HCT116 (cell line): ENCODE measurements at regions not wholly inside any gene's neighbourhood (a gene's known extent, or its start where the extent isn't known, plus 50 kb on each side); places are given as distances from the start of the nearest gene placed in this dataset.

Experiments used
- ATAC-seq: fragments of 200-7000 bp; cut with Tn5 transposase; 2 replicates; pipeline ENCODE4 v1.9.1; 2020; ENCODE audit warnings: mild to moderate bottlenecking, moderate library complexity
- BruUV-seq: library from RNA; stranded (reverse); fragments of 400-500 nt; replicated peaks from 2 replicates; lab custom pipeline; 2021; lab: Mats Ljungman, UMichigan
- CTCF ChIA-PET: fragments of 300-600 bp; sonication (Branson Sonifier 250); formaldehyde crosslinking; loops from one replicate; lab custom pipeline; 2021; ENCODE audit warnings: antibody characterized with exemption; lab: Charles Lee
- POLR2A ChIA-PET: fragments of 300-600, 350-600 bp; sonication (Branson Sonifier 250); formaldehyde crosslinking; loops from one replicate; lab custom pipeline; 2021; ENCODE audit warnings: antibody characterized with exemption; lab: Charles Lee
- RAD21 ChIA-PET, 2 experiments: fragments of 300-600 bp; sonication (Branson Sonifier 250); formaldehyde crosslinking; loops; one replicate each; lab custom pipeline; 2023; ENCODE audit warnings: low total read pairs in 2 of 2; ENCODE audit not compliant: uncharacterized antibody in 2 of 2, unreplicated experiment in 2 of 2, low non-redundant PET in 1 of 2; lab: Charles Lee
- DNase-seq: peaks from one replicate; pipeline ENCODE4 v3.0.0-alpha.2; 2010; ENCODE audit warnings: low read depth, low spot score
- H2AFZ ChIP-seq: fragments of 200-600 bp; shearing (Covaris generic), sonication (generic); 2 replicates; pipeline ENCODE4 v1.6.1; 2017; ENCODE audit warnings: low read depth, mixed run types, mixed read lengths, antibody characterized with exemption, low read length; ENCODE audit not compliant: poor library complexity, severe bottlenecking
- H3K27ac ChIP-seq: 2 replicates; pipeline ENCODE4 v1.5.1; 2012; ENCODE audit warnings: low read depth, low read length
- H3K27me3 ChIP-seq: fragments of 200-600 bp; sonication (generic); 2 replicates; pipeline ENCODE4 v1.6.1; 2016; ENCODE audit warnings: mixed run types, low read length, mixed read lengths; ENCODE audit not compliant: insufficient read depth
- H3K36me3 ChIP-seq, 2 experiments: fragments of 200-500 bp in 1 of 2; fragments of 200-600 bp in 1 of 2; sonication (Bioruptor generic) in 1 of 2; sonication (generic) in 1 of 2; 2 replicates each; pipeline versions ENCODE4 v1.5.1 to v1.6.1; 2014 to 2016; ENCODE audit warnings: low read length in 2 of 2, inconsistent platforms in 1 of 2, mixed read lengths in 1 of 2, mixed run types in 1 of 2; ENCODE audit not compliant: insufficient read depth in 2 of 2, control insufficient read depth in 1 of 2
- H3K4me1 ChIP-seq, 2 experiments: fragments of 200-600 bp in 1 of 2; sonication (generic) in 1 of 2; 2 replicates each; pipeline versions ENCODE4 v1.5.1 to v1.6.1; 2012 to 2017; ENCODE audit warnings: low read length in 2 of 2, inconsistent platforms in 1 of 2, mild to moderate bottlenecking in 1 of 2, mixed read lengths in 1 of 2, mixed run types in 1 of 2, moderate library complexity in 1 of 2; ENCODE audit not compliant: insufficient read depth in 2 of 2, control insufficient read depth in 1 of 2
- H3K4me2 ChIP-seq: fragments of 200-600 bp; sonication (generic); 2 replicates; pipeline ENCODE4 v1.6.1; 2017; ENCODE audit warnings: mixed run types, low read length, mixed read lengths
- H3K4me3 ChIP-seq, 2 experiments: fragments of 200-600 bp in 1 of 2; sonication (generic) in 1 of 2; replicated peaks in 1 of 2; 2 replicates each; pipeline ENCODE4 v1.5.1; 2011 to 2016; ENCODE audit warnings: low read length in 2 of 2, control low read depth in 1 of 2, low read depth in 1 of 2, mild to moderate bottlenecking in 1 of 2, mixed read lengths in 1 of 2, mixed run types in 1 of 2
- H3K79me2 ChIP-seq: fragments of 200-600 bp; sonication (generic); 2 replicates; pipeline ENCODE4 v1.6.1; 2017; ENCODE audit warnings: mild to moderate bottlenecking, mixed run types, low read length, moderate library complexity, mixed read lengths; ENCODE audit not compliant: insufficient read depth
- H3K9ac ChIP-seq: fragments of 200-600 bp; sonication (generic); 2 replicates; pipeline ENCODE4 v1.6.1; 2016; ENCODE audit warnings: low read length, mixed read lengths
- H3K9me2 ChIP-seq: fragments of 200-600 bp; sonication (generic), shearing (Covaris generic); 2 replicates; pipeline ENCODE4 v1.6.1; 2017; ENCODE audit warnings: mixed run types, mild to moderate bottlenecking, moderate library complexity; ENCODE audit not compliant: insufficient read depth
- H3K9me3 ChIP-seq, 2 experiments: fragments of 200-500 bp in 1 of 2; fragments of 200-600 bp in 1 of 2; sonication (Bioruptor generic) in 1 of 2; sonication (generic) in 1 of 2; 2 replicates each; pipeline ENCODE4 v1.6.1; 2014 to 2017; ENCODE audit warnings: low read length in 2 of 2, mixed read lengths in 2 of 2, inconsistent platforms in 1 of 2, low read depth in 1 of 2, mild to moderate bottlenecking in 1 of 2, mixed run types in 1 of 2, moderate library complexity in 1 of 2; ENCODE audit not compliant: control insufficient read depth in 1 of 2, insufficient read depth in 1 of 2
- H4K20me1 ChIP-seq: fragments of 200-600 bp; sonication (generic), shearing (Covaris generic); 2 replicates; pipeline ENCODE4 v1.6.1; 2017; ENCODE audit warnings: mixed run types, mild to moderate bottlenecking, moderate library complexity; ENCODE audit not compliant: insufficient read depth
- ATF3 ChIP-seq: IDR thresholded peaks from 2 replicates; pipeline ENCODE4 v1.6.1; 2012
- CBX3 ChIP-seq: IDR thresholded peaks from 2 replicates; pipeline ENCODE4 v1.6.1; 2012; ENCODE audit warnings: low read depth
- EGR1 ChIP-seq: IDR thresholded peaks from 2 replicates; pipeline ENCODE4 v1.6.1; 2012; ENCODE audit warnings: low read depth
- ELF1 ChIP-seq: IDR thresholded peaks from 2 replicates; pipeline ENCODE4 v1.6.1; 2012; ENCODE audit warnings: low read depth, borderline replicate concordance
- EZH2 ChIP-seq: fragments of 200-600 bp; sonication (generic); IDR thresholded peaks from 2 replicates; pipeline ENCODE4 v1.6.1; 2017; ENCODE audit warnings: antibody characterized with exemption, mixed run types
- EZH2phosphoT487 ChIP-seq: fragments of 200-600 bp; IDR thresholded peaks from 2 replicates; pipeline ENCODE4 v1.6.1; 2018; ENCODE audit warnings: antibody characterized with exemption, borderline replicate concordance
- JUND ChIP-seq: IDR thresholded peaks from 2 replicates; pipeline ENCODE4 v1.6.1; 2012
- POLR2AphosphoS5 ChIP-seq: IDR thresholded peaks from 2 replicates; pipeline ENCODE4 v1.6.1; 2011; ENCODE audit warnings: mild to moderate bottlenecking, low read depth, low read length, moderate library complexity
- REST ChIP-seq: IDR thresholded peaks from 2 replicates; pipeline ENCODE4 v1.6.1; 2012; ENCODE audit warnings: low read depth
- SIN3A ChIP-seq: IDR thresholded peaks from 2 replicates; pipeline ENCODE4 v1.6.1; 2012; ENCODE audit warnings: low read depth
- SP1 ChIP-seq: IDR thresholded peaks from 2 replicates; pipeline ENCODE4 v1.6.1; 2012; ENCODE audit warnings: low read depth
- SRF ChIP-seq: IDR thresholded peaks from 2 replicates; pipeline ENCODE4 v1.6.1; 2012; ENCODE audit warnings: low read depth
- TCF7L2 ChIP-seq: IDR thresholded peaks from 2 replicates; pipeline ENCODE4 v1.7.0; 2011; ENCODE audit warnings: borderline replicate concordance, inconsistent platforms; ENCODE audit not compliant: insufficient read depth, insufficient read length; ENCODE audit errors: extremely low read depth
- YY1 ChIP-seq: IDR thresholded peaks from 2 replicates; pipeline ENCODE4 v1.6.1; 2011; ENCODE audit warnings: low read length, low read depth, moderate library complexity, mild to moderate bottlenecking; ENCODE audit not compliant: insufficient replicate concordance; ENCODE audit errors: extremely low read depth
- ZFX ChIP-seq: fragments of 450-650 bp; IDR thresholded peaks from 2 replicates; pipeline ENCODE4 v1.6.1; 2017
- intact Hi-C: fragments of 100-400 bp; cut with micrococcal nuclease; formaldehyde crosslinking; loops from 2 replicates; pipeline ENCODE4 v1.10.0; 2022

DNA sequence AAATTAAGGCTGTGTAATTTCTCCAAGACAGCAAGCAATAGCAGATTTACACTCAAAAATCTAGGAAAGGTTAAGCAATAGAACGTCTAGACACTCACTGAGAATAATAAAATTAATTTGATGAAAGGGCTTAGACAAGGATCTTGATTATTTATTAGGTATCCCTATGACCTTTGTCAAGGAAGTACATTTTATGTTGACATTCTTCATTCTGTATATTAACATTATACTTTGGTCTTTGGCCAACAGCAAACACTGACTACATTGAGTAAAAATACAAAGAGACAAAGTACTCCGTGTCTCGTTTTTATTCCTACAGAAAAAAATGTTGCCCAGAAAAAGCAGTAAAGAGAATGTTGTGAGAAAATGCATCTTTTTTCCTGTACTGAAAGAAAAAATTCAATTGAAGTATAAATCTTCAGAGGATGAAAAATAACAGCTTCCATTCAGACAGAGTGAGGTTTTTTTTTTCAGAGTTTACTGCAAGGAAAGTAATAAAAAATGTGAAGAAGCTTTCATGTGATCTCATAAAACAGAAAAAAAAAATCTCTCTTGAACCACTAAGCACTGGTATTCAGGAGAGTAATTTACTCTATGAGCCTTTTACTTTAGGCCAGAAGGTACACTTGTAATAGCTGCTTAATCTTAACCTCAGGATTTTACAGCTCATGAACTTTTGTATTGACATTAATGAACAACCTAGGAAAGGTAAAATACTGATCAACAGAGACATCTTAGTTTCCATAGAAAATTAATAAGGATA lies 605.0 kb downstream of the FSCB start:
- intact Hi-C loops: no loop called here
- CTCF ChIA-PET: no interaction called here
- Histone ChIP-seq H3K4me1 (no peaks in the 10 kb centered on the region), H3K79me2 (no peaks in the 10 kb centered on the region), H3K4me3 (no peak overlapping the region)
- ATAC-seq: no peak
- RAD21 ChIA-PET: no interaction called here
- no TSS peak for BruUV-seq
- POLR2A ChIA-PET: no interaction called here
- no peak for TF ChIP-seq ELF1
- no peak for TF ChIP-seq SP1
- no peak for TF ChIP-seq YY1
- TF ChIP-seq CBX3: no peak
- no peak for TF ChIP-seq EZH2phosphoT487
- TF ChIP-seq TCF7L2: no peak
- no peak for TF ChIP-seq SRF
- no peak for TF ChIP-seq POLR2AphosphoS5
- TF ChIP-seq JUND: no peak
- TF ChIP-seq ZFX: no peak
- no peak for TF ChIP-seq REST
- no peak for TF ChIP-seq EZH2
- TF ChIP-seq ATF3: no peak
- TF ChIP-seq SIN3A: no peak
- no peak for TF ChIP-seq EGR1
- TF ChIP-seq, all 23 proteins: peak for 0
- H2AFZ ChIP-seq: no peak overlapping the region
- no peaks in the 10 kb centered on the region for H4K20me1 ChIP-seq
- H3K27ac ChIP-seq: no peak overlapping the region
- no peaks in the 10 kb centered on the region; a peak in 1 of 4 replicates for H3K9me3 ChIP-seq
- no peaks in the 10 kb centered on the region for H3K9me2 ChIP-seq
- H3K36me3 ChIP-seq: no peaks in the 10 kb centered on the region
- DNase-seq: no peak
- no peaks in the 10 kb centered on the region for H3K27me3 ChIP-seq
- H3K9ac ChIP-seq: no peak overlapping the region
- no peak overlapping the region for H3K4me2 ChIP-seq
